K562 (cell line): ENCODE measurements at regions not wholly inside any gene's neighbourhood (a gene's known extent, or its start where the extent isn't known, plus 50 kb on each side); places are given as distances from the start of the nearest gene placed in this dataset.

Experiments
- ATAC-seq: fragments of 200-7000 bp; cut with Tn5 transposase; 3 replicates; pipeline ENCODE4 v1.9.1; 2020; ENCODE audit warnings: moderate library complexity
- BruUV-seq: library from RNA; stranded (reverse); fragments of 400-500 nt; replicated peaks from 2 replicates; lab custom pipeline; 2021; lab: Mats Ljungman, UMichigan
- CTCF ChIA-PET: fragments of 300-600 bp; formaldehyde crosslinking; extraction: SDS; loops from one replicate; lab custom pipeline; 2021; ENCODE audit warnings: low intra/inter-chr PET ratio; lab: Yijun Ruan, JAX
- POLR2A ChIA-PET: fragments of 300-600, 350-650 bp; sonication (Branson Sonifier 250); formaldehyde crosslinking; extraction: SDS; loops from one replicate; lab custom pipeline; 2021; ENCODE audit warnings: antibody characterized with exemption, inconsistent platforms; lab: Yijun Ruan, JAX
- DNase-seq, 4 experiments: peaks; one replicate each; pipeline versions ENCODE4 v3.0.0 to v3.0.0-alpha.2; 2011 to 2018; ENCODE audit warnings: low spot score in 3 of 4, mixed read lengths in 3 of 4; ENCODE audit errors: extremely low read depth in 1 of 4
- FAIRE-seq: peaks from 2 replicates; lab custom pipeline; 2011; peaks lifted over from hg19 to GRCh38; lab: Jason Lieb, UNC
- H2AFZ ChIP-seq: 2 replicates; pipeline ENCODE4 v1.6.0; 2011; ENCODE audit warnings: low read depth, low read length, control low read depth, inconsistent platforms
- H3K27ac ChIP-seq: fragments of 200-600 bp; 3 replicates; pipeline ENCODE4 v1.8.0; 2011; ENCODE audit warnings: low read depth, mild to moderate bottlenecking, control low read depth, inconsistent platforms, low read length, moderate library complexity, mixed read lengths; ENCODE audit errors: extremely low read depth
- H3K27me3 ChIP-seq, 2 experiments: fragments of 300-600 bp in 1 of 2; 2 replicates in 1 of 2; 3 replicates in 1 of 2; pipeline versions ENCODE4 v1.6.0 to v1.8.0; 2011; ENCODE audit warnings: inconsistent platforms in 2 of 2, low read length in 2 of 2, mild to moderate bottlenecking in 1 of 2, mixed read lengths in 1 of 2, moderate library complexity in 1 of 2; ENCODE audit not compliant: control insufficient read depth in 2 of 2, insufficient read depth in 2 of 2
- H3K36me3 ChIP-seq: fragments of 300-600 bp; 3 replicates; pipeline ENCODE4 v1.8.0; 2011; ENCODE audit warnings: mild to moderate bottlenecking, low read length, inconsistent platforms; ENCODE audit not compliant: control insufficient read depth, insufficient read depth
- H3K4me1 ChIP-seq, 2 experiments: fragments of 200-600 bp in 1 of 2; replicated peaks in 1 of 2; 2 replicates in 1 of 2; 3 replicates in 1 of 2; pipeline versions ENCODE4 v1.5.1 to v1.8.0; 2011; ENCODE audit warnings: inconsistent platforms in 2 of 2, low read length in 2 of 2, mild to moderate bottlenecking in 1 of 2, mixed read lengths in 1 of 2, moderate library complexity in 1 of 2; ENCODE audit not compliant: control insufficient read depth in 2 of 2, insufficient read depth in 2 of 2
- H3K4me2 ChIP-seq: 2 replicates; pipeline ENCODE4 v1.6.1; 2011; ENCODE audit warnings: low read length, control low read depth, inconsistent platforms, mixed read lengths; ENCODE audit not compliant: insufficient read depth
- H3K4me3 ChIP-seq: fragments of 200-600 bp; sonication (generic), shearing (Covaris generic); 2 replicates; pipeline ENCODE4 v1.5.1; 2016; ENCODE audit warnings: control low read depth, inconsistent platforms
- H3K79me2 ChIP-seq: fragments of 200-600 bp; 3 replicates; pipeline ENCODE4 v1.8.0; 2011; ENCODE audit warnings: low read length, inconsistent platforms; ENCODE audit not compliant: control insufficient read depth, insufficient read depth
- H3K9ac ChIP-seq, 2 experiments: 2 replicates each; pipeline versions ENCODE4 v1.6.0 to v1.6.1; 2011; ENCODE audit warnings: low read depth in 2 of 2, low read length in 2 of 2, control low read depth in 1 of 2, inconsistent platforms in 1 of 2, mild to moderate bottlenecking in 1 of 2, mixed read lengths in 1 of 2; ENCODE audit not compliant: insufficient read depth in 1 of 2
- H3K9me1 ChIP-seq: one replicate; pipeline ENCODE4 v1.6.0; 2011; ENCODE audit warnings: inconsistent platforms, mild to moderate bottlenecking, low read length, moderate library complexity; ENCODE audit not compliant: control insufficient read depth, insufficient read depth
- H3K9me3 ChIP-seq: replicated peaks from 2 replicates; pipeline ENCODE4 v1.5.1; 2011; ENCODE audit warnings: low read depth, low read length, inconsistent platforms; ENCODE audit not compliant: control insufficient read depth, insufficient read depth
- H4K20me1 ChIP-seq: replicated peaks from 2 replicates; pipeline ENCODE4 v1.6.1; 2011; ENCODE audit warnings: low read length, inconsistent platforms, mixed read lengths; ENCODE audit not compliant: control insufficient read depth, insufficient read depth
- CHD1 ChIP-seq: fragments of 200-600 bp; sonication (generic); IDR thresholded peaks from one replicate; pipeline ENCODE4 v1.6.1; 2012; ENCODE audit warnings: mild to moderate bottlenecking, moderate library complexity, low read length, inconsistent platforms
- GTF2B ChIP-seq: IDR thresholded peaks from 2 replicates; pipeline ENCODE4 v1.6.1; 2011; ENCODE audit not compliant: insufficient read length; ENCODE audit errors: extremely low read depth
- LARP7 ChIP-seq: fragments of 450-650 bp; IDR thresholded peaks from 2 replicates; pipeline ENCODE4 v1.6.1; 2016
- MXI1 ChIP-seq: IDR thresholded peaks from 2 replicates; pipeline ENCODE4 v1.6.1; 2011; ENCODE audit warnings: low read depth, mild to moderate bottlenecking, improper control_type of control experiment, low read length
- NFATC3 ChIP-seq: fragments of 450-650 bp; IDR thresholded peaks from 2 replicates; pipeline ENCODE4 v1.6.1; 2017; ENCODE audit warnings: mild to moderate bottlenecking
- RAD51 ChIP-seq: fragments of 450-650 bp; IDR thresholded peaks from 2 replicates; pipeline ENCODE4 v1.7.1; 2016; ENCODE audit warnings: low read depth, mild to moderate bottlenecking, borderline replicate concordance
- THRB ChIP-seq: fragments of 450-650 bp; formaldehyde crosslinking; conservative IDR thresholded peaks from 2 replicates; pipeline ENCODE4 v1.4.0; 2022; ENCODE audit warnings: mild to moderate bottlenecking, missing genetic modification characterization
- ZFX ChIP-seq: sonication (generic); formaldehyde crosslinking; IDR thresholded peaks from 2 replicates; pipeline ENCODE4 v1.8.0; 2022; ENCODE audit warnings: mild to moderate bottlenecking, missing genetic modification reagents, moderate library complexity
- ZNF12 ChIP-seq: sonication (generic); formaldehyde crosslinking; IDR thresholded peaks from 2 replicates; pipeline ENCODE4 v1.4.0; 2020; ENCODE audit warnings: mild to moderate bottlenecking, missing genetic modification reagents
- ZNF586 ChIP-seq: fragments of 450-650 bp; formaldehyde crosslinking; conservative IDR thresholded peaks from 2 replicates; pipeline ENCODE4 v1.4.0; 2020; ENCODE audit warnings: mild to moderate bottlenecking, moderate library complexity
- WGBS: fragments of 100-300 bp; shearing (Covaris generic); methylation state at CpG from one replicate; pipeline ENCODE4 v1.1.6; 2016; ENCODE audit warnings: low coverage, mixed read lengths; ENCODE audit not compliant: insufficient coverage; ENCODE audit errors: missing lambda C conversion rate; 5-methylcytosine and 5-hydroxymethylcytosine counted together
- in situ Hi-C: fragments of 300-500 bp; cut with MboI; formaldehyde crosslinking; loops from 4 replicates; pipeline ENCODE4 v1.15.0; 2018; ENCODE audit warnings: inconsistent platforms, mixed read lengths
- intact Hi-C: fragments of 100-400 bp; cut with micrococcal nuclease; formaldehyde crosslinking; loops from 2 replicates; pipeline ENCODE4 v1.14.2; 2022
- TF ChIP-seq, protein P1 (sequence below): fragments of 250-450 bp; sonication (Bioruptor Pico); IDR thresholded peaks from 2 replicates; pipeline ENCODE4 v1.9.0; 2021; ENCODE audit warnings: mild to moderate bottlenecking
- TF ChIP-seq, protein P2 (sequence below): sonication (generic); formaldehyde crosslinking; IDR thresholded peaks from 2 replicates; pipeline ENCODE4 v1.8.0; 2022; ENCODE audit warnings: mild to moderate bottlenecking, low read depth, missing genetic modification reagents

DNA sequence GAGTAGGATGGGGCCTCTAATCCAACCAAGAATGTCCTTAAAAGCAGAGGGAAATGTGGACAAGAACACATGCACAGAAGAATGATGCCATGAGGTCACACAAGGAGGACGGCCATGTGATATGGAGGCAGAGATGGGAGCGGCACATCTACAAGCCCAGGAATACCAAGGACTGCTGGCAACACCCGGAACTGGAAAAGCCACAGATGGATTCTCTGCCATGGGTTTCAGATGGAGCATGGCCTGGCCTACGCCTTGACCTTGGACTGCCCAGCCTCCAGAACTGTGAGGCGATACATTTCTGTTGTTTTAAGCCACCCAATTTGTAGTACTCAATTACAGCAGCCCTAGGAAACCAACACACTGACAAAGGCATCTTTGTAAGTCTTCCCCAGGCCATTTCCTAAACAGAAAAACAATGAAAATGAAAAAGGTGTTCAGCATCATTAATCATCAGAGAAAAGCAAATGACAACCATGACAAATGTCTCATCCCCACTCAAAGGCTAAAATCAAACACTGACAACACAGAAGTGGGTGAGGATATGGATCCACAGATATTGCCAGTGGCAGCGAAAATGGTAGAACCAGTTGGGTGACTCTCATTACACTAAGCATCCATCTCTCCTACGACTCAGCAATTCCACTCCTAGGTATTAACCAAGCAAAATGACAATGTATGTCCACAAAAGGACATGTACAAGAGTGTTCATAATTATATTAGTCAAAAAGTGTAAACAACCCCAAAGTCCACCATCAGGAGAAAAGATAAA is 76.9 kb upstream of the CNEP1R1 start:
- H3K9ac ChIP-seq, result no peak overlapping the region
- POLR2A ChIA-PET, result no interaction called here
- no peaks in the 10 kb centered on the region for H3K9me1 ChIP-seq
- no peak for ATAC-seq
- TF ChIP-seq ZNF586 (CRISPR knock-in tag), result no peak
- no peak for TF ChIP-seq CHD1
- no peak for TF ChIP-seq ZNF12 (CRISPR knock-in tag)
- TF ChIP-seq, protein P1, sequence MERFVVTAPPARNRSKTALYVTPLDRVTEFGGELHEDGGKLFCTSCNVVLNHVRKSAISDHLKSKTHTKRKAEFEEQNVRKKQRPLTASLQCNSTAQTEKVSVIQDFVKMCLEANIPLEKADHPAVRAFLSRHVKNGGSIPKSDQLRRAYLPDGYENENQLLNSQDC (CRISPR knock-in tag), result no peak
- TF ChIP-seq LARP7, result no peak
- no peak for TF ChIP-seq RAD51
- TF ChIP-seq, protein P2, sequence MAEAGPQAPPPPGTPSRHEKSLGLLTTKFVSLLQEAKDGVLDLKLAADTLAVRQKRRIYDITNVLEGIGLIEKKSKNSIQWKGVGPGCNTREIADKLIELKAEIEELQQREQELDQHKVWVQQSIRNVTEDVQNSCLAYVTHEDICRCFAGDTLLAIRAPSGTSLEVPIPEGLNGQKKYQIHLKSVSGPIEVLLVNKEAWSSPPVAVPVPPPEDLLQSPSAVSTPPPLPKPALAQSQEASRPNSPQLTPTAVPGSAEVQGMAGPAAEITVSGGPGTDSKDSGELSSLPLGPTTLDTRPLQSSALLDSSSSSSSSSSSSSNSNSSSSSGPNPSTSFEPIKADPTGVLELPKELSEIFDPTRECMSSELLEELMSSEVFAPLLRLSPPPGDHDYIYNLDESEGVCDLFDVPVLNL, result no peak
- no peak for TF ChIP-seq ZFX (CRISPR knock-in tag)
- TF ChIP-seq GTF2B, result no peak
- TF ChIP-seq NFATC3, result no peak
- no peak for TF ChIP-seq MXI1
- TF ChIP-seq THRB (CRISPR knock-in tag), result no peak
- TF ChIP-seq, all 486 proteins: peak for 0
- no peaks in the 10 kb centered on the region for H4K20me1 ChIP-seq
- no peak overlapping the region for H3K4me2 ChIP-seq
- FAIRE-seq (no peak), DNase-seq (no peak)
- no peaks in the 10 kb centered on the region for H3K4me1 ChIP-seq
- H3K27me3 ChIP-seq, result peaks cover 4 to 22% of the 10 kb centered on the region in 2 experiments; a peak in 4 of 5 replicates
- H3K79me2 ChIP-seq, result no peaks in the 10 kb centered on the region
- no TSS peak for BruUV-seq
- H3K27ac ChIP-seq, result no peak overlapping the region
- WGBS, result 1% methylated on average over 7 of the region's 7 CpGs
- CTCF ChIA-PET, result no interaction called here
- intact Hi-C loops, result no loop called here
- no peaks in the 10 kb centered on the region for H3K36me3 ChIP-seq
- H3K4me3 ChIP-seq, result no peak overlapping the region
- H2AFZ ChIP-seq, result no peak overlapping the region
- H3K9me3 ChIP-seq, result no peaks in the 10 kb centered on the region
- in situ Hi-C loops, result no loop called here
